Esophagus squamous epithelium (tissue), 5 donors: ENCODE measurements at regions not wholly inside any gene's neighbourhood (a gene's known extent, or its start where the extent isn't known, plus 50 kb on each side); places are given as distances from the start of the nearest gene placed in this dataset.

Experiments used
- DNase-seq: peaks from one replicate; lab custom pipeline; 2025; lab: John Stamatoyannopoulos, UW
- H3K27ac ChIP-seq, 4 donors: fragments of 200-600 bp; sonication (generic); one replicate each; pipeline ENCODE4 v1.5.1; 2016 to 2019; ENCODE audit warnings: mild to moderate bottlenecking in 1 of 4
- H3K27me3 ChIP-seq, 4 donors: fragments of 200-600 bp; sonication (generic); 1 replicate in 3 of 4; 2 replicates in 1 of 4; pipeline versions ENCODE4 v1.5.1 to v1.6.0; 2017 to 2021; ENCODE audit warnings: antibody characterized with exemption in 1 of 4
- H3K36me3 ChIP-seq, 3 donors: fragments of 200-600 bp; sonication (generic); one replicate each; pipeline ENCODE4 v1.5.1; 2016 to 2019
- H3K4me1 ChIP-seq, 3 donors: fragments of 200-600 bp; sonication (generic); one replicate each; pipeline ENCODE4 v1.5.1; 2017 to 2019
- H3K4me3 ChIP-seq, 4 donors: fragments of 200-600 bp; sonication (generic); 1 replicate in 3 of 4; 2 replicates in 1 of 4; pipeline ENCODE4 v1.5.1; 2016 to 2019; ENCODE audit warnings: mild to moderate bottlenecking in 2 of 4, moderate library complexity in 1 of 4
- H3K9me3 ChIP-seq, 3 donors: fragments of 200-600 bp; sonication (generic); one replicate each; pipeline ENCODE4 v1.5.1; 2016 to 2019
- POLR2A ChIP-seq, 4 donors: fragments of 450-650 bp; IDR thresholded peaks; one replicate each; pipeline ENCODE4 v1.6.1; 2017; ENCODE audit warnings: antibody characterized with exemption in 4 of 4, mild to moderate bottlenecking in 4 of 4, moderate library complexity in 3 of 4
- WGBS, 2 donors: methylation state at CpG; one replicate each; pipeline ENCODE4 v1.1.5; 2018; 5-methylcytosine and 5-hydroxymethylcytosine counted together
- intact Hi-C: fragments of 100-400 bp; cut with DNase I; formaldehyde crosslinking; loops from one replicate; pipeline ENCODE4 v1.15.0; 2022
- TF ChIP-seq, protein P1 (sequence below), 6 experiments: fragments of 450-650 bp in 4 of 6; fragments of 200-600 bp in 2 of 6; sonication (generic) in 2 of 6; IDR thresholded peaks; one replicate each; pipeline ENCODE4 v1.5.1; 2016 to 2019; ENCODE audit warnings: antibody characterized with exemption in 6 of 6, mild to moderate bottlenecking in 4 of 6, moderate library complexity in 4 of 6
- donor health status: DM: yes; HTN: yes; CAD: no.

DNA sequence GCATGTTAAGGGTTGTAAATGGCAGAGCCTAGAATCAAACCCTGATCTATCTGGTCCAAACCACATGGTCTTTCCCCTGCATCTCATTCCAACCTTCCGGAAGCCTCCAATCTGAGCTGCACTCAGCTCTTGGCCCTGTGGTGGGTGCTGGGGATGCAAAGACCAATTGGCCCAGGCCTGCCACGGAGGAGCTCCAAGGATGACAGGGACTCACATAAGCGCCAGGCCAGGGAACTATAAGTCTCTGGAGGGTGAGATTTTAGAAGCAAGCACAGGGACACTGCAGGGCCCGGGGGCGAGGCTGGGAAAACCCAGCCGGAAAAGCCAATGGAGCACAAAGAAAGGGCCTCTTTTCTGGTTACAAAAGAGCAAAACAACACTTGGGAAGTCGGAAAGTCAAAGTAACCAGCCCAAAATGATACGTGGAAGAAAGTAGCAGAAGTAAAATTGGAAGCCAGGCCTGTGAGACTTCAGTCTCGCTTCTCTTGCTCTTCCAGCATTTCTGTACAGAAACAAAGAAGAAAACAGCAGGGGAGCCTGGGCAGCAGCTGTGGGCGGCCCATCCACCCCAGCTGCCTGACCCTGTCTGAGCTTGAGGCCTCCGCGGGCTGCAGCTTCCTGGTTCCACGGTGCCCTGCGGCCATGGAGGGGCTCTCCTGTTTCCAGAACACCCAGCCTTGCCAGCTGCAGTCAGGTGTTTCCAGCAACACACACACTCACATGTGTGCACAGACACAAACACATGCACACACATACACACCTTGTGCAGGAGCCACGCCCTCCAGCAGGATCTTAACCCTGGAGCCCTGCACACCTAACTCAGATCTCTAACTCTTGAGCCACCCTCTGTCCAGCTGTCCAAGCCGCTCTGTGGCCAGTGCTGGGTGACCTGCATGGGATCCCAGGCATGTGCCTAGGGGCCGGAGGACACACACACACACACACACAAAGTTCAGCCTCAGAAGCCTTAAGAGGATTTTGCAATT is 178.2 kb downstream of the BCL11B start:
- Histone ChIP-seq H3K4me1 (peaks cover 0 to 22% (median 1%) of the 10 kb centered on the region in 3 donors), H3K27me3 (no peaks in the 10 kb centered on the region), H3K36me3 (no peaks in the 10 kb centered on the region), H3K4me3 (no peak overlapping the region), H3K27ac (no peak overlapping the region), H3K9me3 (no peaks in the 10 kb centered on the region)
- no peak for TF ChIP-seq POLR2A (IDR thresholded peaks at IDR 0.05)
- TF ChIP-seq, protein P1, sequence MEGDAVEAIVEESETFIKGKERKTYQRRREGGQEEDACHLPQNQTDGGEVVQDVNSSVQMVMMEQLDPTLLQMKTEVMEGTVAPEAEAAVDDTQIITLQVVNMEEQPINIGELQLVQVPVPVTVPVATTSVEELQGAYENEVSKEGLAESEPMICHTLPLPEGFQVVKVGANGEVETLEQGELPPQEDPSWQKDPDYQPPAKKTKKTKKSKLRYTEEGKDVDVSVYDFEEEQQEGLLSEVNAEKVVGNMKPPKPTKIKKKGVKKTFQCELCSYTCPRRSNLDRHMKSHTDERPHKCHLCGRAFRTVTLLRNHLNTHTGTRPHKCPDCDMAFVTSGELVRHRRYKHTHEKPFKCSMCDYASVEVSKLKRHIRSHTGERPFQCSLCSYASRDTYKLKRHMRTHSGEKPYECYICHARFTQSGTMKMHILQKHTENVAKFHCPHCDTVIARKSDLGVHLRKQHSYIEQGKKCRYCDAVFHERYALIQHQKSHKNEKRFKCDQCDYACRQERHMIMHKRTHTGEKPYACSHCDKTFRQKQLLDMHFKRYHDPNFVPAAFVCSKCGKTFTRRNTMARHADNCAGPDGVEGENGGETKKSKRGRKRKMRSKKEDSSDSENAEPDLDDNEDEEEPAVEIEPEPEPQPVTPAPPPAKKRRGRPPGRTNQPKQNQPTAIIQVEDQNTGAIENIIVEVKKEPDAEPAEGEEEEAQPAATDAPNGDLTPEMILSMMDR (IDR thresholded peaks at IDR 0.05) = no peak
- no peak for DNase-seq
- WGBS, 2 donors = 51 to 83% methylated on average over 5 to 14 of the region's 17 CpGs
- intact Hi-C loops = no loop called here

DNA sequence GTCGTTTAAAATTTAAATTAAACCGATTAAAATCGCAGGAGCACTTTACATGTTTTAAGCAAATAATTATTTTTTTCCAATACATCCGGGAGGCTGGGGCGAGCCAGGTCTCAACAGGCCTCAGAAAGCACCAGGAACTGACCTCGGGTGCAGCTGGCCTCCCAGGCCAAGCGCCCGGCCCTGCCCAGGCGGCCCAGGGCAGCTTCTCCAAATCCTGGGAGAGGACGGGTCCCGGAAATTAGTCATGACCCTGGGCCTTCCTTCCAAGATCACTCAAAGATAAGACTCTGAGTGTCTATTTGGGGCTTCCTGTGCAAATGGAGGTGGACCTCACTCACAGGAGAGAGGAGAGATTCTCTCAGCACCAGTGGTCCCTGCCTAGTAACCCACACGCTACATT is 177.1 kb downstream of the BCL11B start:
- intact Hi-C loops = no loop called here
- no peak for DNase-seq
- Histone ChIP-seq H3K4me3 (no peak overlapping the region), H3K4me1 (peaks cover 8 to 33% (median 8%) of the 10 kb centered on the region in 3 donors), H3K27ac (no peak overlapping the region), H3K36me3 (no peaks in the 10 kb centered on the region), H3K27me3 (no peaks in the 10 kb centered on the region), H3K9me3 (no peaks in the 10 kb centered on the region)
- no peak for TF ChIP-seq POLR2A (IDR thresholded peaks at IDR 0.05)
- TF ChIP-seq, protein P1 (IDR thresholded peaks at IDR 0.05) = no peak
- 71 to 93% methylated on average over 4 to 10 of the region's 12 CpGs for WGBS, 2 donors

DNA sequence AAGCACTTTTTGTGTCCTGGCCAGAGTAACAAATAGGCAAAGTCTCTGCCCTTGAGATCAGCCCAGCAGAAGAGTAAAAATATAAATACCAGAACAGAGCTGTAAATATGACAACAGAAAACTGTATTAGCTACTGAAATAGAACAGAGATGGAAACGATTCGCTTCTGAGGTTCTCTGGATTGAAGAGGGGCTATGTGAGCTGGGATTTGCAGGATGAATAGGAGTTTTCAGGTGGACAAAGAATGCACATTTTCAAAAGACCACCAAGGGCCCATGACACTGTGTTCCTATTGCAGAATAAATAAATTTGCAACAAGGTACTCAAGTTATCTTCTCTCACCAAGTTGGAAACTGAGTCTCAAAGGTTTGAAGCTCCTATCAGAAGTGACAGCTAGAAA is 176.6 kb downstream of the BCL11B start:
- Histone ChIP-seq H3K27ac (no peak overlapping the region), H3K36me3 (no peaks in the 10 kb centered on the region), H3K4me1 (peaks cover 8 to 37% (median 10%) of the 10 kb centered on the region in 3 donors), H3K9me3 (no peaks in the 10 kb centered on the region), H3K27me3 (no peaks in the 10 kb centered on the region), H3K4me3 (no peak overlapping the region)
- TF ChIP-seq, protein P1 (IDR thresholded peaks at IDR 0.05) = no peak
- no peak for TF ChIP-seq POLR2A (IDR thresholded peaks at IDR 0.05)
- intact Hi-C loops = no loop called here
- no peak for DNase-seq
- 83 to 93% methylated on average over 2 of the region's 2 CpGs for WGBS, 2 donors

DNA sequence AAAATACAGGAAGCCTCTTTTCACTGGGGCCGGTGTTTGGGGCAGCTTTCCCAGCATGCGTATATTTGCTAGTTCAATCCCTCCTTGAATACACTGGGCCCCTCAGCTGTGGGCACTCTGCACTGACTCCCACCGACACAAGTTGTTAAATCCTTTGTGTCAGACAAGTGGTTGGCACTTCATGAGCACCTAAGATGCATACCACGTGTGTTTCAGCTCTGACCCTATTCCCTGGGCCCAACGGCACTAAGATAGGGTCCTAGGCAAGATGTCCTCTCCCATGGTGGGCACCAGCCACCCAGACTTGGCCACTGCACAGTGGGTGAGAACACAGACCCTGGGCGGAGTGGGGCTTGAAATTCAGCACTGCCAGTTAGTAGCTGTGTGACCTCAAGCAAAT is 173.8 kb downstream of the BCL11B start:
- WGBS, 2 donors = 78 to 94% methylated on average over 5 of the region's 6 CpGs
- H3K9me3 ChIP-seq = no peaks in the 10 kb centered on the region
- peaks cover 12 to 63% (median 16%) of the 10 kb centered on the region in 3 donors for H3K4me1 ChIP-seq
- H3K4me3 ChIP-seq = no peak overlapping the region
- H3K27me3 ChIP-seq = no peaks in the 10 kb centered on the region
- H3K36me3 ChIP-seq = no peaks in the 10 kb centered on the region
- DNase-seq = no peak
- TF ChIP-seq POLR2A (IDR thresholded peaks at IDR 0.05) = no peak
- TF ChIP-seq, protein P1 (IDR thresholded peaks at IDR 0.05) = no peak
- H3K27ac ChIP-seq = no peak overlapping the region
- intact Hi-C loops = no loop called here

DNA sequence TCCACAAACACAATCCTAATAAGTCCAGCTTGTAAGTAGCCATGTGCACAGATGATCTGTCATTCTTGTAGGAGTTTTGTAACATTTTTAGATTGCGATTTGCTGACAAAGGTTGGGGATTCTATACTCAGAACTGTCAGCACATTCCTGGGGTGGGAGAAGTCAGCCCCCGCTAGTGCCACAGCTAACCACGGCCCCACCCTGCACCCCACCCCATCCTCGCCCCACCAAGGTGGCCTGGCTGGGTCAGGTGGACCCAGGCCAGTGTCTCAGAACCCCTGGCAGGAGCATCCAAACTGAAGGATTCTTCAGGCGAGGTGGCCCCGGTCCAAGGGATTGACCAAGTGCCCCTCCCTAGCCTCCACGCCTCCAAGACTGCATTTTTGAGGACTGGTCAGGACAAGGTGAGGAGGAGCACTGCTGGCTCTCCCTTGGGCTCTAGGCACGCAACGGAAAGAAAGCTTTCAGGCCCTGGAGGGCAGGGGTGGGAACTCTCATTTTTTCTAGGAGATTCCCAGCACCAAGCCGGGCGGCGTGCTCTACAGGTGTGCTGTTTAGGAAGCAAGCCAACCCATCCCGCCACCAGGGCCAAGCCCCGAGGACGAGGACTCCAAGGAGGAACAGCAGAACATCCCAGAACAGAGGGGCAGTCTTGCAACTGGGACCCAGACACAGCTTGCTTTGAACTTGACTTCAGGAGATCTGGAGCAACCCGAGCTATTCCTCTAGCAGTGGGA is 172.8 kb downstream of the BCL11B start:
- no peak for DNase-seq
- H3K9me3 ChIP-seq = no peaks in the 10 kb centered on the region
- H3K36me3 ChIP-seq = no peaks in the 10 kb centered on the region
- H3K4me1 ChIP-seq = peaks cover 12 to 56% (median 16%) of the 10 kb centered on the region in 3 donors
- H3K4me3 ChIP-seq = no peak overlapping the region
- intact Hi-C loops = no loop called here
- WGBS, 2 donors = 42 to 45% methylated on average over 5 to 9 of the region's 16 CpGs
- H3K27me3 ChIP-seq = no peaks in the 10 kb centered on the region
- H3K27ac ChIP-seq = no peak overlapping the region
- TF ChIP-seq POLR2A (IDR thresholded peaks at IDR 0.05) = no peak
- TF ChIP-seq, protein P1 (IDR thresholded peaks at IDR 0.05) = no peak
